Kidney epithelial cell (primary cell): ENCODE measurements at regions not wholly inside any gene's neighbourhood (a gene's known extent, or its start where the extent isn't known, plus 50 kb on each side); places are given as distances from the start of the nearest gene placed in this dataset.

Source experiments
- DNase-seq: peaks from one replicate; pipeline ENCODE4 v3.0.0-alpha.2; 2010; ENCODE audit warnings: low read depth
- H3K27me3 ChIP-seq: 2 replicates; pipeline ENCODE4 v1.6.0; 2011; ENCODE audit warnings: low read length; ENCODE audit not compliant: control insufficient read depth, insufficient read depth
- H3K36me3 ChIP-seq: 2 replicates; pipeline ENCODE4 v1.5.1; 2011; ENCODE audit warnings: low read length; ENCODE audit not compliant: control insufficient read depth, insufficient read depth
- H3K4me3 ChIP-seq: 2 replicates; pipeline ENCODE4 v1.5.1; 2011; ENCODE audit warnings: low read depth, mild to moderate bottlenecking, control low read depth, low read length
- TF ChIP-seq, protein P1 (sequence below): IDR thresholded peaks from 2 replicates; pipeline ENCODE4 v1.5.1; 2011; ENCODE audit warnings: mild to moderate bottlenecking, moderate library complexity, low read length, control low read depth, inconsistent platforms; ENCODE audit not compliant: insufficient read depth, poor library complexity, severe bottlenecking

DNA sequence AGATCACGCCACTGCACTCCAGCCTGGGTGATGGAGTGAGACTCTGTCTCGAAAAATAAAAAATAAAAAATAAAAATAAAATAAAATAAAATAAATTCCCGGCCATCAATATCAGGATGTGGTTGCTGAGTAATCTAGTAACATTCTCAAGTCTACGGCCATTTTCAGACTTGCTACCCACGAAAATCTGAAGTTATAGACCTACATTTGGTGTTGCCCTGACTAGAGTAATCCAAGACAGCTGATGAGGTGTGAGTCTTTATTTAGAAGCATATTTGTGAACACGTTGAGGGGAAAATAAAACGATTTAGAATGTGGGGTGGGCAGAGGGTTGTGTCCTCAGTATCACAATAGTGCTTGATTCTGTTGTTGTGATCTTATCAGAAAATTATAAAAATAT lies 130.2 kb upstream of the MID1 start:
- Histone ChIP-seq H3K27me3 (no peaks in the 10 kb centered on the region), H3K4me3 (no peak overlapping the region), H3K36me3 (no peaks in the 10 kb centered on the region)
- DNase-seq = no peak
- TF ChIP-seq, protein P1, sequence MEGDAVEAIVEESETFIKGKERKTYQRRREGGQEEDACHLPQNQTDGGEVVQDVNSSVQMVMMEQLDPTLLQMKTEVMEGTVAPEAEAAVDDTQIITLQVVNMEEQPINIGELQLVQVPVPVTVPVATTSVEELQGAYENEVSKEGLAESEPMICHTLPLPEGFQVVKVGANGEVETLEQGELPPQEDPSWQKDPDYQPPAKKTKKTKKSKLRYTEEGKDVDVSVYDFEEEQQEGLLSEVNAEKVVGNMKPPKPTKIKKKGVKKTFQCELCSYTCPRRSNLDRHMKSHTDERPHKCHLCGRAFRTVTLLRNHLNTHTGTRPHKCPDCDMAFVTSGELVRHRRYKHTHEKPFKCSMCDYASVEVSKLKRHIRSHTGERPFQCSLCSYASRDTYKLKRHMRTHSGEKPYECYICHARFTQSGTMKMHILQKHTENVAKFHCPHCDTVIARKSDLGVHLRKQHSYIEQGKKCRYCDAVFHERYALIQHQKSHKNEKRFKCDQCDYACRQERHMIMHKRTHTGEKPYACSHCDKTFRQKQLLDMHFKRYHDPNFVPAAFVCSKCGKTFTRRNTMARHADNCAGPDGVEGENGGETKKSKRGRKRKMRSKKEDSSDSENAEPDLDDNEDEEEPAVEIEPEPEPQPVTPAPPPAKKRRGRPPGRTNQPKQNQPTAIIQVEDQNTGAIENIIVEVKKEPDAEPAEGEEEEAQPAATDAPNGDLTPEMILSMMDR = no peak

DNA sequence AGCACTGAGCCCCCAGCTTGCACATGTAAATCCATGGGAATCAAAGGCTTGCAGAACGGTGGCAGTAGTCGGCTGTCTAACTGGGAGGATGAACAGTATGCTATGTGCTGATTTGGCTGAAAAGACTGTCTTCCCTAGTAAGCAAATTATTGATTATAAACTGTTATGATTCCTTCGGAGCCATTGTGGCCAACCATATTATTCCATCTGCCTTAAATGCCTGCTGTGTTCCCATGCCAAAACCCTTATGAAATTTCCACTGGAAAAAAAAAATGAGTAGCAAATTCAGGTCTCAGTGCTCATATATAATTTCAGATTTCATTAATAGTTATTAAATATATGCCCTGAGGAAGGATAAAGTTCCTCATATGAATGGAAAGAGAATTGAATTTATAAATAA lies 132.7 kb upstream of the MID1 start:
- H3K4me3 ChIP-seq = no peak overlapping the region
- TF ChIP-seq, protein P1 = no peak
- DNase-seq = no peak
- no peaks in the 10 kb centered on the region for H3K36me3 ChIP-seq
- no peaks in the 10 kb centered on the region for H3K27me3 ChIP-seq

DNA sequence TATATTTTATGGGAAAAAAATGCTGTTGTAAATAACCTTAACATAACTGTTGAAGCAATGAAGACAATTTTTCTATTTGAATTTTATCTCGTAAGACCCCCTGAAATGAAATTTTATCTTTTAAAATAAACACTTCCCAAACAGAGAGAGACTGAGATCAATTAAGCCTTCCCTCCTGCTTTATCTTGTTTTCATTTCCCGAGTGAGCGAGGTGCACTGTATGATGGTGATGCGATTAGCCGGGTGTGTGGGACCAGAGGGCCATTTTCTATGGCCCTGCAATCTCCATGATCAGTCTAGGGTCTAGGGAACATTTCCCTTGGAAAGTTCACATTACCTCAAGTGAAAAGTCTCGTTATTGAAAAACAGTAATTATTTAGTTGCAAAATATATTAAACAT lies 134.1 kb upstream of the MID1 start:
- Histone ChIP-seq H3K4me3 (no peak overlapping the region), H3K27me3 (no peaks in the 10 kb centered on the region), H3K36me3 (no peaks in the 10 kb centered on the region)
- DNase-seq = no peak
- TF ChIP-seq, protein P1 = no peak

DNA sequence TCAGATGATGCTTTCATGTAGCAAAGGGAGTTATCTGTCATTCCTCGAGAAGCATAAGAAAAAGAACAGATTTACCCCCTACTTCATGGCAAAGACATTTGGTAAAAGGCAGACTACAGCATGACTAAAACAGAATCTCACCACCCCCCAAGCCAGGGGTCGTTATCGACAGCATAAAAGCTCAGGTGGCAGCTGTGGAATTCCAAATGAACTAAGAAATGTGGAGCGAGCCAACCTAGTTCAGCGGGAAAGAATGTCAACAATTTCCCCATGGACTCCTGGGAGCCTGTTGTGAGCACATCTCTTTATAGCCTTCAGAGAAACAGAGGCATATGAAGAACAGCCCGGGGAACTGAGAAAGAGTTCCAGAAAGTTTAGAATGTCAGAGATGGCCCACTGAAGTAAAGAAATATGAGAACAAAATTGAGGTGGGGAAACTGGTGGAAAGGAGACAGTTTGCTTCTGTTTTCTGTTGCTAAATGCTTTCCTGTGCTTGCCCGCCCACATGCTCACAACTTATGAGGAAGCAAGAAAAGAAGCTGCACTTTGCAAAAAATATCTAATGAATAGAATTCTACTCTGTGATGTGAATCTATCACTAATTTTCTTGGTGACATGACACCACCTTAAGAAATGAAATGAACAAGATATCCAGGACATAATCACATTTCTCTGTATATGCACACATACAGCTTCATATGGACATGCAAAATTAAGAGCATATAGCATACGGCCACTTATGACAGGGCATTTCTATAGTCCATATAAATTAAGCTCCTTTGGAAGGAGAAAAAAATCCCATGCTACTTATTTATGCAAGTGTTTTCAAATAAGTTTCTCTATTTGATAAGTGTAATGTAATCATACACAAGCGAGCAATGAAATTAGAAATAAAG lies 135.3 kb upstream of the MID1 start:
- no peaks in the 10 kb centered on the region for H3K27me3 ChIP-seq
- TF ChIP-seq, protein P1 = no peak
- H3K36me3 ChIP-seq = no peaks in the 10 kb centered on the region
- no peak overlapping the region for H3K4me3 ChIP-seq
- peak; percentile 41 for DNase-seq

DNA sequence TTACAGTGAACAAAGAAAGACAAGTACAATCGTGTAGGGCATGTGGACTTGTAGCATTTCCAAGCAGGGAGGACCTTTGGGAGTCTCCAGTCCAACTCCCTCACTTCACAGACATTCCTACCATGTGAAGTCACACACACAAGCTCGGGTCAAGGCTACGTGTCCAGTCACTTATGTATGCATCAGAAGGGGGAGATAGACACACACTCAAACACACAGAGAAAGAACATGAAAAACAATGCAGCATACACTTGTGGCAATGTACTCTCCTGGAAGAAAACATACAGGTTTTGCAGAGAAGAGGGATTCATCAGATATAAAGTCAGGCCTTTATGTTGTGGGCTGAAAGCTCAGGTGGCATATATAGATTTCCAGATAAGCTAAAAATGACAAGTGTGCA lies 136.1 kb upstream of the MID1 start:
- Histone ChIP-seq H3K27me3 (no peaks in the 10 kb centered on the region), H3K36me3 (no peaks in the 10 kb centered on the region), H3K4me3 (no peak overlapping the region)
- peak; percentile 82 for DNase-seq
- TF ChIP-seq, protein P1 = no peak
